ENCODE measurements at regions not wholly inside any gene's neighbourhood (a gene's known extent, or its start where the extent isn't known, plus 50 kb on each side); places are given as distances from the start of the nearest gene placed in this dataset.

GRCh38 chr4:62359441-62360155 lies 1159.5 kb downstream of the ADGRL3 start:
- H3K4me3 ChIP-seq = no peak overlapping the region
- H3K9me3 ChIP-seq = no peaks in the 10 kb centered on the region
- no peak for ATAC-seq
- no peaks in the 10 kb centered on the region for H3K4me1 ChIP-seq (ENCODE audit: low read depth)
- no peak for DNase-seq
- TF ChIP-seq CTCF (IDR thresholded peaks at IDR 0.05) = no peak
- intact Hi-C loops (cut with DNase I, micrococcal nuclease) = no loop called here
- no peaks in the 10 kb centered on the region for H3K36me3 ChIP-seq (ENCODE audit: low read depth)

GRCh38 chr4:62344915-62345314 lies 1144.8 kb downstream of the ADGRL3 start:
- peaks cover 10% of the 10 kb centered on the region for H3K9me3 ChIP-seq
- no peak overlapping the region for H3K4me3 ChIP-seq
- H3K36me3 ChIP-seq (ENCODE audit: low read depth) = no peaks in the 10 kb centered on the region
- ATAC-seq = no peak
- intact Hi-C loops (cut with DNase I, micrococcal nuclease) = no loop called here
- DNase-seq = no peak
- no peaks in the 10 kb centered on the region for H3K4me1 ChIP-seq (ENCODE audit: low read depth)
- TF ChIP-seq CTCF (IDR thresholded peaks at IDR 0.05) = no peak

GRCh38 chr4:62344474-62344873 lies 1144.3 kb downstream of the ADGRL3 start:
- Histone ChIP-seq H3K4me1 (ENCODE audit: low read depth) (no peaks in the 10 kb centered on the region), H3K4me3 (no peak overlapping the region), H3K36me3 (ENCODE audit: low read depth) (no peaks in the 10 kb centered on the region), H3K9me3 (peaks cover 10% of the 10 kb centered on the region)
- ATAC-seq = no peak
- intact Hi-C loops (cut with DNase I, micrococcal nuclease) = no loop called here
- DNase-seq = no peak
- no peak for TF ChIP-seq CTCF (IDR thresholded peaks at IDR 0.05)

- ATAC-seq (no peak), DNase-seq (no peak)
- Histone ChIP-seq H3K4me3 (no peak overlapping the region), H3K9me3 (peaks cover 15% of the 10 kb centered on the region), H3K4me1 (ENCODE audit: low read depth) (no peaks in the 10 kb centered on the region), H3K36me3 (ENCODE audit: low read depth) (no peaks in the 10 kb centered on the region)
- no peak for TF ChIP-seq CTCF (IDR thresholded peaks at IDR 0.05)
- intact Hi-C loops (cut with DNase I, micrococcal nuclease) = no loop called here
These were observed 1142.2 kb downstream of the ADGRL3 start for GRCh38 chr4:62342346-62342745.

GRCh38 chr4:62328526-62328925 lies 1128.4 kb downstream of the ADGRL3 start:
- no peak for TF ChIP-seq CTCF (IDR thresholded peaks at IDR 0.05)
- no peak for ATAC-seq
- Histone ChIP-seq H3K4me1 (ENCODE audit: low read depth) (no peaks in the 10 kb centered on the region), H3K9me3 (no peaks in the 10 kb centered on the region), H3K4me3 (no peak overlapping the region), H3K36me3 (ENCODE audit: low read depth) (no peaks in the 10 kb centered on the region)
- no peak for DNase-seq
- intact Hi-C loops (cut with DNase I, micrococcal nuclease) = no loop called here
